Esophagus muscularis mucosa (tissue), 4 donors: ENCODE measurements at regions not wholly inside any gene's neighbourhood (a gene's known extent, or its start where the extent isn't known, plus 50 kb on each side); places are given as distances from the start of the nearest gene placed in this dataset.

ENCODE experiments used
- EP300 ChIP-seq: sonication (generic); formaldehyde crosslinking; IDR thresholded peaks from one replicate; pipeline ENCODE4 v1.6.1; 2017; ENCODE audit warnings: antibody characterized with exemption
- POLR2AphosphoS5 ChIP-seq, 2 donors: sonication (generic); formaldehyde crosslinking; IDR thresholded peaks; one replicate each; pipeline ENCODE4 v1.6.1; 2017; ENCODE audit warnings: antibody characterized with exemption in 2 of 2
- TF ChIP-seq, protein P1 (sequence below), 3 experiments: fragments of 200-600 bp in 2 of 3; fragments of 450-650 bp in 1 of 3; sonication (generic) in 2 of 3; IDR thresholded peaks; one replicate each; pipeline ENCODE4 v1.5.1; 2017 to 2019; ENCODE audit warnings: antibody characterized with exemption in 3 of 3, mild to moderate bottlenecking in 2 of 3, moderate library complexity in 1 of 3

- TF ChIP-seq, protein P1, sequence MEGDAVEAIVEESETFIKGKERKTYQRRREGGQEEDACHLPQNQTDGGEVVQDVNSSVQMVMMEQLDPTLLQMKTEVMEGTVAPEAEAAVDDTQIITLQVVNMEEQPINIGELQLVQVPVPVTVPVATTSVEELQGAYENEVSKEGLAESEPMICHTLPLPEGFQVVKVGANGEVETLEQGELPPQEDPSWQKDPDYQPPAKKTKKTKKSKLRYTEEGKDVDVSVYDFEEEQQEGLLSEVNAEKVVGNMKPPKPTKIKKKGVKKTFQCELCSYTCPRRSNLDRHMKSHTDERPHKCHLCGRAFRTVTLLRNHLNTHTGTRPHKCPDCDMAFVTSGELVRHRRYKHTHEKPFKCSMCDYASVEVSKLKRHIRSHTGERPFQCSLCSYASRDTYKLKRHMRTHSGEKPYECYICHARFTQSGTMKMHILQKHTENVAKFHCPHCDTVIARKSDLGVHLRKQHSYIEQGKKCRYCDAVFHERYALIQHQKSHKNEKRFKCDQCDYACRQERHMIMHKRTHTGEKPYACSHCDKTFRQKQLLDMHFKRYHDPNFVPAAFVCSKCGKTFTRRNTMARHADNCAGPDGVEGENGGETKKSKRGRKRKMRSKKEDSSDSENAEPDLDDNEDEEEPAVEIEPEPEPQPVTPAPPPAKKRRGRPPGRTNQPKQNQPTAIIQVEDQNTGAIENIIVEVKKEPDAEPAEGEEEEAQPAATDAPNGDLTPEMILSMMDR (IDR thresholded peaks at IDR 0.05) = no peak
- TF ChIP-seq POLR2AphosphoS5 (IDR thresholded peaks at IDR 0.05) = no peak
- TF ChIP-seq EP300 = no peak
Observed at GRCh38 chr2:41410011-41410410, 637.8 kb upstream of the PKDCC start.
